HUES6 (cell line): ENCODE measurements at regions not wholly inside any gene's neighbourhood (a gene's known extent, or its start where the extent isn't known, plus 50 kb on each side); places are given as distances from the start of the nearest gene placed in this dataset.
"Not testable (repeated sequence)": the region's sequence is repeated elsewhere in the genome, so short reads cannot be mapped to it uniquely, and the experiment has no call there.

Experiments
- H3K27ac ChIP-seq: 2 replicates; pipeline ENCODE4 v1.7.0; 2013; ENCODE audit warnings: low read depth, mild to moderate bottlenecking, low read length, inconsistent platforms
- H3K27me3 ChIP-seq: 2 replicates; pipeline ENCODE4 v1.6.1; 2013; ENCODE audit warnings: low read length; ENCODE audit not compliant: control insufficient read depth, insufficient read depth
- H3K36me3 ChIP-seq: 2 replicates; pipeline ENCODE4 v1.6.1; 2013; ENCODE audit warnings: low read length; ENCODE audit not compliant: control insufficient read depth, insufficient read depth
- H3K4me1 ChIP-seq: 2 replicates; pipeline ENCODE4 v1.6.1; 2013; ENCODE audit warnings: low read length; ENCODE audit not compliant: control insufficient read depth, insufficient read depth
- H3K4me3 ChIP-seq: 2 replicates; pipeline ENCODE4 v1.5.1; 2013; ENCODE audit warnings: low read depth, low read length
- H3K9ac ChIP-seq: one replicate; pipeline ENCODE4 v1.6.1; 2013; ENCODE audit warnings: mild to moderate bottlenecking, low read length
- H3K9me3 ChIP-seq: 2 replicates; pipeline ENCODE4 v1.6.1; 2013; ENCODE audit warnings: low read depth, low read length; ENCODE audit not compliant: control insufficient read depth, insufficient read depth

DNA sequence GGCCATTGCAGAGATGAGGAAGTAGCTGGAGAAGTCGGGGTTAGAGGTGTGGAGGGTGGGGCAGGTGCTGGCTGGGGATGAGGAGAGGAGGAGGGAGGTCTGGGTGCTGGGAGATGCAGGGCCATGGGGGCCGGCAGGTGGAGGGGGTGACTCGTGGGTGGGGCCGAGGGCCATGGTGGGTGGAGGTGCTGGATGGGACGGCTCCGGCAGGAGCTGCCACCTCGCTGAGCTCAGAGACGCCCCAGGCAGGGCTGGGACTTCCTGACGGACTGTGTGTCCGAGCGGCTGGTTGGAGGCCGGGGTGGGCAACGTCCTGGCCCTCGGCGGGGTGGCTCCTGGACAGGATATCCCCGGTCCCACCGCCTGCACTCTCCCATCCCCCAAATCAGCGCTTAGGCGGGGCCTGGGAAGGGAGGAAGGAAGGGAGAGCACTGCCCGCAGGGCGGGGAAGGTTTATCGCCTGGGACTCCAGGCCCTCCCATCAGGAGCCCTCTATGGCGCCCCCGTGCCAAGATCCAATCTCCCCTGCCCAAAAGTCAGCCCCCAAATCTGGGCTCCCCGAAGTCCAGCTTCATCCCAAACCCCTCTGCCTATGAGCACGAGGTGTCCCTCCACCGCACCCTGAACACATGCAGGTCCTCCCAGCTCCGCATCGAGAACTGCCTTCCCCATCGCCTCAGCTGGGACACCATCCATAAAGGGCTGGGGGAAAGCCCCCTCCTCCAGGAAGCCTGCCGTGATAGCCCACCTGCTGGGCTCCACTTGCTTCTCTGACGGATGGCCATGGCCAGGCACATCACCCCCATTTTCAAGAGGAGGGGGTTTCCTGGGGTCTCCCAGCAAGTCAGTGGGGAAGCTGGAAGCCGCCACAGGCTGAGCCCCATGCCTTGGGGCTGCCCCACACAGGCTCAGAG is 58.3 kb upstream of the NOTCH1 start:
- H3K9me3 ChIP-seq: no peaks in the 10 kb centered on the region
- H3K27me3 ChIP-seq: no peaks in the 10 kb centered on the region
- no peak overlapping the region for H3K9ac ChIP-seq
- peaks cover 59% of the 10 kb centered on the region for H3K4me1 ChIP-seq
- H3K27ac ChIP-seq: no peak overlapping the region
- no peak overlapping the region for H3K4me3 ChIP-seq
- H3K36me3 ChIP-seq: no peaks in the 10 kb centered on the region

- Histone ChIP-seq H3K27me3 (no peaks in the 10 kb centered on the region), H3K9me3 (no peaks in the 10 kb centered on the region)
Measured at GRCh38 chr9:136603216-136603615, 57.4 kb upstream of the NOTCH1 start.

DNA sequence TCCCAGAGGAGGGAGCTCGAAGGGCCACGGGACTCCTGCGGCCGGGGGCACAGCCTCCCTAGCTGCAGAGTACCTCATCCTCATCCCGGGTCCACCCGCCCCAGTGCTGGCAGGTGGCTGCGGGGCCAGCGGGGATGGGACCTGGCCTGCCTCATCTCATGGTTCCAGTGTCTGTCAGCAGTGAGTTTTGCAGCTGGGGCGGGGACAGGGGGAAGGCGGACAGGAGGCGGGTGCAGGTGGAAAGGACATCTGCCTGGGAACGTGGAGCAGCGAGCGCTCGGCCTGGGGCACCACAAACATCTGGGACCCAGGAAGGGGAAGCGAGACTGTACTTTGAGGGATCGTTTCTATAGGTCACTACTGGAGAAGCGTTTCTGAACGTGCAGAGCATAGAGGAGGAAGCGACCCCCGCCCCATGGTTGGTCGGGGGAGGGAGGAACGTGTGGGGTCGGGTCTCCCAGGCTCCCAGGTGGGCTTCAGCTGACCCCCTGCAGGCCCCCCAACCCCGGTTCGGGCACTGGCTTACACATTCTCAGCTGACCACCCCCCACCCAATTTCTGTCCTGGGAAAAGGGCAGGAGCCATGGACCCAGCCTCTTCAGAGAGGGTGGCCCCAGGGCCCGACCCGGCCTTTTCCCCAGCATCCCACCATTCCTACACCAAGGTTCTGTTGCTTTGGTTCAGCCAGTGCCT is 56.5 kb upstream of the NOTCH1 start:
- Histone ChIP-seq H3K9ac (no peak overlapping the region), H3K4me1 (peaks cover 51% of the 10 kb centered on the region), H3K27me3 (no peaks in the 10 kb centered on the region)

More at GRCh38 chr9:136603216-136603615, 57.4 kb upstream of the NOTCH1 start:
- peaks cover 52% of the 10 kb centered on the region for H3K4me1 ChIP-seq
- no peak overlapping the region for H3K4me3 ChIP-seq
- no peak overlapping the region for H3K9ac ChIP-seq
- no peaks in the 10 kb centered on the region for H3K36me3 ChIP-seq
- no peak overlapping the region for H3K27ac ChIP-seq

DNA sequence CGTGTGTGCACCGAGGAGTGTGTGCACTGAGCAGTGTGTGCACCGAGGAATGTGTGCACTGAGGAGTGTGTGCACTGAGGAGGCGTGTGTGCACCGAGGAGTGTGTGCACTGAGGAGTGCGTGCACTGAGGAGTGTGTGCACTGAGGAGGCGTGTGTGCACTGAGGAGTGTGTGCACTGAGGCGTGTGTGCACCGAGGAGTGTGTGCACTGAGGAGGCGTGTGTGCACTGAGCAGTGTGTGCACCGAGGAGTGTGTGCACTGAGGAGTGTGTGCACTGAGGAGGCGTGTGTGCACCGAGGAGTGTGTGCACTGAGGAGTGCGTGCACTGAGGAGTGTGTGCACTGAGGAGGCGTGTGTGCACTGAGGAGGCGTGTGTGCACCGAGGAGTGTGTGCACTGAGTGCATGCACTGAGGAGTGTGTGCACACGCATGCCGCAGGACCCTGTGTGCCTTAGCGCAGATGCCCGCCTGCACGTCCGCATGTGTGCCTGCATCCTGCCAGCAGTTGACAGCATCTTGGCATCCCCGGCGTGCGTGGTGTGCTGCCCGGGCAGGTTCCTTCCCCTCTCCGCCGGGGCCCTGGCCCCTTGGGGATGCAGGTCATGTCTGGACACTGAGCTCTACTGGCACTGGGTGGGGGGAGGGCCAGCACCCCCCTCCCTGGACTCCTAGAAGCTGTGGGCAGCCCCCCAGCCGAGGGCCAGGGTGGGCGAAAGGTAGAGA is 55.6 kb upstream of the NOTCH1 start:
- H3K4me3 ChIP-seq, H3K36me3 ChIP-seq, H3K9ac ChIP-seq, H3K9me3 ChIP-seq, H3K27me3 ChIP-seq, H3K27ac ChIP-seq: not testable (repeated sequence)
- peaks cover 45% of the 10 kb centered on the region for H3K4me1 ChIP-seq

More for the DNA sequence above, 56.5 kb upstream of the NOTCH1 start:
- H3K9me3 ChIP-seq: no peaks in the 10 kb centered on the region
- H3K27ac ChIP-seq: no peak overlapping the region
- H3K4me3 ChIP-seq: no peak overlapping the region
- no peaks in the 10 kb centered on the region for H3K36me3 ChIP-seq

DNA sequence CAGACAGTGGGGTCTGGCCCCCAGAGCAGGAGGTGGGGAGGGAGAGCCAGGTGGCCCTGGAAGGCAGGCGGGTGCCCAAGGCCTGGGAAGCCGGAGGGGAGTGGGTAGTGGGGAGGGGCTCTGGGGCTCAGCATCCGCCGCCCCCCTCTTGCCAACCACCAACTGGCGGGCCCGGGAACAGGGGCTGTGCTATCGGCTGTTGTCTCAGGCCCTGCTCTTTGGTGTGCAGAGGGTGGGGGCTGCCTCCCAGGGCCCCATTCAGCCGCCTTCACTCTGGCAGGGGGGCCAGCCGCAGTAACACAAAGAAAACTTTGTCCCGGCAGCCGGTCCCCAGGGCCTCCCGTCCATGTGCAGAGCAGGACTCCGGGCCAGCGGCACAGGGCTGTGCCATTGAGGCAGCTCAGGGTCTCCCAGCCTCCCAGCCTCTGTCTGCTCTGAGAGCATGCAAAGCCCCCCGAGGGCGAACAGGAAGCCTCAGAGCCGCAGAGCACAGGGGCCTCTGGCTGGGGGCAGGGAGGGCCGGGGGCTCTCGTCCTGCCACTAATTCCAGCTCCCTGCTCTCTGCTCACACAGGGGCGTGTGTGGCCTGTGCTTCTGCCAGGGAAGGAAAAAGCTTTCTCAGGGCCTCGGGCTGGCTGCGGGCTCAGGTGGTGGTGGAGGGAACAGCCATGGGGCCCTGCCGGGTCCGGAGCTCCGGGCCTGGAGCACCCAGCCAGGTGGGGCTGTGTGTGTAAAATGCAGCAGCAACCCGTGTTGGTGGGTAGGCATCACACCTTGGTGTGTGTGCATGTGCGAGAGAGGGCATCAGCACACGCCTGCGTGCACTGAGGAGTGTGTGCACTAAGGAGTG is 54.2 kb upstream of the NOTCH1 start:
- H3K9ac ChIP-seq: no peak overlapping the region
- no peaks in the 10 kb centered on the region for H3K9me3 ChIP-seq
- H3K36me3 ChIP-seq: no peaks in the 10 kb centered on the region
- H3K27ac ChIP-seq: no peak overlapping the region
- no peak overlapping the region for H3K4me3 ChIP-seq
- no peaks in the 10 kb centered on the region for H3K27me3 ChIP-seq
- peaks cover 41% of the 10 kb centered on the region for H3K4me1 ChIP-seq

DNA sequence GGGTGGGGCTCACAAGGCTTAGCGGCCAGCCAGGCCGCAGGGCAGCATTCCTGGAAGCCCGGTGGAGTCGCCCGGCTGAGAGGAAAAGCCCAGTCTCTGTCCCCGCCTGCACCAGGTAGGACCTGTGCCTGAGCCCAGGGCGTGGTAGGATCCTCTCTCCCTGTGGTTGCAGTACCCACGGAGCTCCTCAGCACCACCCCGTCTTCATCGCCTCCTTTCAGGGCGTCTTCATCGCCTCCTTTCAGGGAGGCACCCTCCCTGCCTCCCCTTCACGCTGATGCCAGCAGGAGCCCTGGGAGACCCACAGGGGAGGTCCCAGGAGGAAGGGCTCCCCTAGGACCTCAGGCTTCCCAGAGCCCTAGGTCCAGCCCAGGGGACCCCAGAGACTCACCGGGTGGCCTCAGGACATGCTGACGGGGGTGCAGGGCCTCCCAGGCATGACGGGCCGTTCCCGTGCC is 53.3 kb upstream of the NOTCH1 start:
- Histone ChIP-seq H3K9ac (peak overlapping the region; percentile 33), H3K27me3 (no peaks in the 10 kb centered on the region), H3K4me1 (peaks cover 34% of the 10 kb centered on the region)

GRCh38 chr9:136598390-136599073 is 52.7 kb upstream of the NOTCH1 start:
- not testable (repeated sequence) for H3K36me3 ChIP-seq, H3K4me3 ChIP-seq, H3K9me3 ChIP-seq, H3K27me3 ChIP-seq, H3K27ac ChIP-seq
- Histone ChIP-seq H3K4me1 (peaks cover 29% of the 10 kb centered on the region), H3K9ac (peak overlapping the region; percentile 33)

More for the DNA sequence above, 53.3 kb upstream of the NOTCH1 start:
- H3K27ac ChIP-seq: no peak overlapping the region
- no peaks in the 10 kb centered on the region for H3K36me3 ChIP-seq
- H3K9me3 ChIP-seq: peaks cover 3% of the 10 kb centered on the region; the same call in 1 of the 2 replicates
- no peak overlapping the region for H3K4me3 ChIP-seq

DNA sequence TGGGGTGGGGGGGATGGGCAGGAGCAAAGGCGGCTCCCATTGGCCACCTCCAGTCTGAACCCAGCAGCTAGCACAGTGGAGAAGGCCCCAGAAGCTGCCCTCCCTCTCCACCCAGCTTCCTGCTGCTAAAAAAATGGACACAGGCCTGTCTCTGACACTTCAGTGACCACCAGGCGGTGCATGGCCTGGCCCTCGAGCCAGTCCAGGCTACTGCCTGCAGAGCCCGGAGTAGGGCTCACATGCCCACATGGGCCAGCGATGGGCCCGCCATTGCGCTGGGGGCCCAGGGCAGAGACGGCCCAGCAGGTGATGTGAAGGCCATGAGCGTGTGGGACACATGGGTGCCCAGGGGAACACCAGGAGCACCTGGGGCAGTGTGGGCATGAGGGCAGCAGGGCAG is 52.1 kb upstream of the NOTCH1 start:
- H3K27ac ChIP-seq: no peak overlapping the region
- H3K4me1 ChIP-seq: peaks cover 26% of the 10 kb centered on the region
- H3K9me3 ChIP-seq: peaks cover 3% of the 10 kb centered on the region; the same call in 1 of the 2 replicates
- H3K27me3 ChIP-seq: no peaks in the 10 kb centered on the region
- H3K36me3 ChIP-seq: no peaks in the 10 kb centered on the region
- no peak overlapping the region for H3K9ac ChIP-seq
- H3K4me3 ChIP-seq: no peak overlapping the region

- Histone ChIP-seq H3K27ac (no peak overlapping the region), H3K36me3 (no peaks in the 10 kb centered on the region), H3K4me3 (no peak overlapping the region), H3K27me3 (no peaks in the 10 kb centered on the region), H3K9me3 (peaks cover 3% of the 10 kb centered on the region; the same call in 1 of the 2 replicates), H3K9ac (no peak overlapping the region), H3K4me1 (peaks cover 20% of the 10 kb centered on the region)
Measured at GRCh38 chr9:136597141-136597885, 51.5 kb upstream of the NOTCH1 start.
